HG03469 (cell line): ENCODE measurements at regions not wholly inside any gene's neighbourhood (a gene's known extent, or its start where the extent isn't known, plus 50 kb on each side); places are given as distances from the start of the nearest gene placed in this dataset.

ENCODE experiments used
- ATAC-seq: cut with Tn5 transposase; IDR thresholded peaks from one replicate; pipeline ENCODE4 v1.9.1; 2021; ENCODE audit warnings: mild to moderate bottlenecking, moderate library complexity, moderate number of reproducible peaks; ENCODE audit not compliant: unreplicated experiment

DNA sequence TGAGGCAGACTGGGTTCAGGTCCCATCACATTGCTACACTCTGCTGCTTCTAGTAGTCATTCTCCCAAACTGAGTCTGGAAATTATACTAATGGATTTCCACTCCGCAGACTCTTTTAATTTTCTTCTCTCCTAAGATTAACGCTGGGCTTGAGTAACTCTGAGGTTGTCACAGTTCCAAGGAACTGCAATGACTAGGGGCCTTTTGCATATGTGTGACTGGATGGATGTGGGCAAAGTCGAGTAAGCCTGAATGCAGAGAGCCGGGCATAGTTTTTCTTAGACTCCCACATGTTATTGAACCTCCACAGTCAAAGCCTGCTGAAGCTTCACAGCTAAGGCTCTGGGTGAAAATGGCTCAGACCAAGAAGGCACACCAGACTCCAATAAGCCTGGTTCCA lies 160.9 kb upstream of the PROX1 start:
- no peak for ATAC-seq

DNA sequence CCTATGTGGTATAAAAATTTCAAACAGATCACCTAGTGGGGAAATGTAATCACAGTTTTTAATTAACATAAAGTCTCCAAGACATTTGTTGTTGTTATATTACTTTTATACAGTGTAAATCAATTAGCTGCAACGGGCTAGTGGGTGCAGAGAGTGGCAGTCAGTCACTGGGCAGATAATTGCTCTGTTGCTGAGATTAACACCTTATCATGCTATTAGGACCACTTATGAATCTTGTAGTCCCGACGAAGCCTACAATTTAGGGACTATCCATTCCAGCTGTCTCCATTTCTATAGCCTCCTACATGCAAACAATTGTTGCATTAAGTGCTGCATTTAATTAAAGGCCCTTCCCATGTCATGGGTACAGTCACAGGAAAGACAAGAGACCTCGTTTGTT lies 158.9 kb upstream of the PROX1 start:
- ATAC-seq, result no peak

DNA sequence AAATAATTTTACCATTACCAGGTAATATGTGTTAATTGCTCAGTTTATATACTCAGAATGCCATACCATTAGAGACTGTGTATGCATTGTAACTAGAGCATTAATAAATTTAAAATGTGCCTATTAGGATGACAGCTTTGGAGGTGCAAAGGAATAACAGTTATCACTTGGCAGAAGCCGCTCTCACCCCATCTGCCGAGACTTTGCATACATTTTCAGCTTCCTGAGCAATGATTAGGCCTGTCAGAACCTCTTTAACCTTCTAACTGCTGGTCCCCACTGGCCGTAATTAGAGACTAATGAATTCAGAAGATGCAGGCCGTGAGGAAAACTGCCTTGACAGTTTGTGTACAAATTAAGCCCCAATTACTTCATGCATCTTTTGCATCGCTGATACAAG lies 158.0 kb upstream of the PROX1 start:
- ATAC-seq, result no peak

DNA sequence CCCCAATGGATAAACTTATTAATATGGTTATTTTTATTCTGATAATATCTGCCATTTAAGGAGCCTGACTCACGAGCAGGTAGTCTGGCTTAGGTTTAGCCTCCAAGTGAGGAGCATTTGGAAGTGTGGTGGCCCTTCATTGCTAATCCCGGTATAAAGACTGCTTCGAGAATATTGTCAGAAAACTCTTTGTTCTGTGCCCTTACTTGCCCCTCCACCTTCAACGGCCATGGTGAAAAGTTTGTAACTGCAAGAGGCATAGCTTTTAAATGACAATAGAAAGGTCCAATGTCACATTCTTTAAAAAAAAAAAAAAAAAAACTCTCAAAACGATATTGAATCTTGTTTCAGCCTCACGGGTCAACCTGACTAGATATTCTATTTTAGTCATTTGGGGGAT lies 157.4 kb upstream of the PROX1 start:
- no peak for ATAC-seq

DNA sequence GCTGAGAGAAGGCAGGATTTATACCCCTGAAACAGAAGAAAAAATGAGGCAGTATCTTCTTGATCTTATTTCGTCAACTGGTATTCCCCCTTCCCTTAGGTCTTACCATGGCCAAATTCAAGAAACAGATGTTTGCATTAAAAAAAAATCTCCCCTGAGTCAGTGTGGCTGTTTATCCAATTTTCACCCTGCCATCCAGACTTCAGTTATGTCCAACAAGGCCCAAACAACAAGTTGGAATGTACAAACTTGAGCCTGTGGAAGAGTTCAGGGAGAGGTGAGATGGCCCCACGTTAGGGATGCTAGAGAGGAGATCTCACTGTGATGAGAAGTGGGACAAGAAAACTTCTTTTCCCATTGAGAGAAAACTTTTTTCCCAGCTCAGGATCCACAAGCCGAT lies 147.2 kb upstream of the PROX1 start:
- no peak for ATAC-seq

DNA sequence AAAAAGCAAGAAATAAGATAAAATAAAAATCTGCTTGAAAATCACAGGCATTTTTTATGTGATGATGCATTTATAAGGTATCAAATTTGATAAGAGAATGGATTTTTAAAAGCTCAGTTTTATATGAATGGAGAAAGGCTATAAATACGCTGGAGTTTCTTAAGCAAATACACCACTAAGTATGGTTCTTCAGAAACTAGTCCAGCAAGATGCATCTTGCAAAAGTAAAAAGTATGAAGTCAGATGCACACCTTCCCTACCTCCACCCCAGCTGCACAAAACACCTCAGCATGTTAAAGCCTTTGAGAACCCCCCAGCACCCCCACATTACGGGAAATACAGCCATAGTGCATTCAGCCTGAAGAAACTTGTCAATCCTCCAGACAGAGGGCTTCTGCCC lies 143.1 kb upstream of the PROX1 start:
- no peak for ATAC-seq

DNA sequence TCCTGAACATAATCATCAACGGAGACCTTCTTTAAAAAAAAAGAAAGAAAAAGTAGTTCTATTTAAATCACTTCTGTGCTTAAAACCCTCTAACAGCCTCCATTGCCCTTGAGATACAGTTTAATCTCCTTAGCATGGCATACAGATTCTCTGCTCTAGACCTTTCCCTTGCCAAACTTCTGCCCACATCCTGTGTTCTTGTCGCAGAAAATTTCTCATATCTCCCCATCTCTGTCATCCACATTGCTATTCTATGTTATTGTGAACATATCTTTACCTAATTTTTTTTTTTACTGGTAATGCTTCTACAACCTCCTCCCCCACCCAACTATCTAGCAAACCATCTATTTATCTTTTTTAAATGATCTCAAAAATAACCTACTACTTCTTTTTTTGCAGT lies 135.7 kb upstream of the PROX1 start:
- no peak for ATAC-seq

DNA sequence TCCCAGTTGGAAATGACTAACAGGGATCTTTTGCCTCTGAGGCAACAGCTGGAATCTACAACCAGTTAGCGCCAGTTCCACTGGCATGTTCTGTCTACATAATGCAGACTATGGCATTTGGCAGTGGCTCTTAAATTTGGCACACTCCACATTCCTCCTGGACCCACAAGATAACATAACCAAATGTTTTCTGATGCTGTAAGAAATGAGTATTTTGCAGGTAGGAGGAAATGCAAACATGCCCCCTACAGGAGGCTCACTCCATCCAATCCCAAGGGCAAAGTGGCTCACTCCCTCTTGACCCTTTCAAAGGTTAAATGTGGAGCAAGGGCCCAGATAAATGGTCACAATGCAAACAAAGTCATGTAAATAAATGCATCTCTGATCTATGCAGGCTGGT lies 129.2 kb upstream of the PROX1 start:
- ATAC-seq, result no peak

DNA sequence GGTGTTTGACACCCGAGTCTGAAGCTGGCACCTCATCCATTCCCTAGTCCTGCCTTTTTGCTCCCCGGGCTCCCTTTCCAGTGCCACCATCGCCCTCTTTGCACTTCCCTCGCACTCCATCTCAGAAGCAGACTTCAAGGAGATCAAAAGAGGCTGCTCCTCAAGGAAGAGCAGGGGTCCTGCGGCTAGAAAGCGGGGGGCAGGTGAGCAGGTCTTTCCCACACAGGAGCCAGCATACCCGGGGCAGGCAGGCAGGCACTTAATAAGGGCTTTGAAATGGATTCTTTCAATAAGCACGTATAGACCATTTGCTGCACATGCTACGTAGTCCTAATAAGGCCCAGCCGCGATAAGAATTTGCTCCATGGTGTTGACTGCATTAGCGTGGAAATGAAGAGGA lies 125.9 kb upstream of the PROX1 start:
- no peak for ATAC-seq

DNA sequence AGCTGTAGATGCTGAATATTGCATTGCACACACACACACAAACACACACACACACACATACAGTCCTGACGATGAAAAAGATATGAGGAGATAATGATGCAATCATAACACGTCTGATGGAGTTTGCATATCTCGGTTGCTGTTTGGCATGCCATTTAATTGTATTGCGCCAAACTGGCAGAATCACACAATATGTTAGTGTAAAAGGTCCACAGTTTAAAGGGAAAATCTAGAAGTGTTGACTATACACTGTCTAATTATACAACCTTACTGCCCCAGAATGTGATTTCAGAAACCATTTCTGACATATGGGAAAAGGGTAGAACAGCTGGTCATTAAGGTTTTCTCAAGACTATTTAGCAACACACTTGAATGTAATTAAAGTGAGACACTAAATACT lies 123.7 kb upstream of the PROX1 start:
- no peak for ATAC-seq

DNA sequence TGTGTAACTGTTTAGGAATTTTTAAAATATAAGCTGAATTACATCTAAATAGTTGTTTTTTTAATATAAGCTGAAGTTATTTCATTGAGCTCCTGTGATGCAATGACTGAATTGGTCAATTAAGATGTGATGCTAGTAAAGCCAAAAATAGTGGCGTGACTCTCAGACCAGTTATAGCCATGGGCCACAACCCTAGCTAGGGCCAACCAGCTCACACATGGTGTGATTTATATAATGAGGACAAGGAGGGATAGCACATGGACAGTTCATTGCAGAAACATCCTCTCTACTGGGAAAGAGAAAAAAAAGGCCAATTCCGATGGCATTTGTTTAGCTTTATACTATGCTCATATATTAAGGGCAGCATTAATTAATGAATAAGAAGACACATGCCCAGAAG lies 119.3 kb upstream of the PROX1 start:
- no peak for ATAC-seq

DNA sequence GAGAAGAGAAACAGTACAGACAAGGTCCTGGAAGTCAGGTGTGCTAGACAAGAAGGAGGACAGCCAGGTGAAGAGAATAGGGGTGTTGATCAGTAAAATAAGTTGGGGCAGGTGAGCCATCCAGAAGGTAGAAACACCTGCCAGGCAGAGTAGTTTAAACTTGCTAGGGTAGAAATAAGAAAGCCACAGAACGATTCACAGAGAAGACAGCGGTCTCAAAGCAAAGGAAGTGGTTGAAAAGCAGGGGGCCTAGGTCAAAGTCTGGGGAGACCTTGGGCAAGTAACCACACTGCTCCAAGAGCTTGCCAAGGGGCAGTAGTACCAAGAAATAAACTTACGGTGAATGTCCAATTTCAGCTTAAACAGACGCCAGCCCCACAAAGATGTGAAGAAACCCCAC lies 116.6 kb upstream of the PROX1 start:
- no peak for ATAC-seq

DNA sequence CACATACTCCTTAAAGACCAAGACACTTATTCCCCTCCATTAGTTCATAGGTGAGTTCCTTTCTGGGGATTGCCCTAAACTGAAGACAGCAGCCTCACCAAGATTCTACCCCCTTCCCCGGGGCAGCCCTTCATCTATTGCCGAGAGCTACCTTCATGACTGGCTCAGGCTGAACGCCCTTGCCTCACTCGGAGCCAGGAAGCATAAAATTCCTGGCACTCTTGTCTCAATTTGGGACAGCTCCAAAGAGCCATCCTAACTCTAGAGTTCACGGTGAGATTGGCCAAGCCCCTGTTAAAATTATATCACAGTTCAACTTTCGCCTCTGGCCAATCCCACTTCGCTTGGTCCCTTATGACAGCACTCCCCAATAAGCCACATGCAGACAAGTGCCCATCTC lies 113.0 kb upstream of the PROX1 start:
- ATAC-seq, result no peak

DNA sequence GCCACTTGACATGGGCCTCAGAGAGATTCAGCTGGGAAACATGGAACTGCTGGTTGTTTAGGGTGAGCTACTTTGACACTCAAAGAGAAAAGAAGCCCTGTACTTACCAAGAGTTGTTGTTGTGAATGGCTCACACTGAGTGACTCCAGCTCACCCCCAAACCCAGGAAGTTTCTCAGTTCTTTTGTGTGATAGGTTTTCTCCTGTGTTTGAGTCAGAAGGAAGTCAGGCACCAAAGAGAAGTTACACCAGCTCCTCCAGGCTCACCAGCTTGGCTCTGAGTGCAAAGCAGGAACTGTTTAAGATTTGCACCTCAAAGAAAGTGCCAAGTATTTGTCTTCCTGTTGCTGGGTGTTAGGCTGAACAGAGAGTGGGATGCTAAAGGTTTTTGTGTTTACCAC lies 111.2 kb upstream of the PROX1 start:
- ATAC-seq, result no peak

DNA sequence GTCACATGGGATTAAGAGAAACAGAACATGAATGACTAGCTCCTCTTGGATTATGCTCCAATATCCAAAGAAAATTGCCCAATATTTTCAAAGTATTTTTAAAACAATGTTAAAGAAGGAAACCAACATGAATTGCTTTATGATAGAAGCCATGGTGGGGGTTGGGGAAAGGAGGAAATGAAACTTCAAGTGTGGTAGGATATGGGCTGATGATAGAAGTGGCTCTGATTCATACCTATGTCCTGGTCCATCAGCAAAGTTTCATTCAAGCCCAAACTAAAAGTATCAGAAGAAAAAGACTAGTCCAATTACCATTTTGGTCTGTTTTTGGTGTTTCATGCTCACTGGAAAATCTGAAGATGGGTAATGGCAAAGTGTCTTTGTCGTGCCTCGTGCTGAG lies 104.2 kb upstream of the PROX1 start:
- ATAC-seq, result no peak

DNA sequence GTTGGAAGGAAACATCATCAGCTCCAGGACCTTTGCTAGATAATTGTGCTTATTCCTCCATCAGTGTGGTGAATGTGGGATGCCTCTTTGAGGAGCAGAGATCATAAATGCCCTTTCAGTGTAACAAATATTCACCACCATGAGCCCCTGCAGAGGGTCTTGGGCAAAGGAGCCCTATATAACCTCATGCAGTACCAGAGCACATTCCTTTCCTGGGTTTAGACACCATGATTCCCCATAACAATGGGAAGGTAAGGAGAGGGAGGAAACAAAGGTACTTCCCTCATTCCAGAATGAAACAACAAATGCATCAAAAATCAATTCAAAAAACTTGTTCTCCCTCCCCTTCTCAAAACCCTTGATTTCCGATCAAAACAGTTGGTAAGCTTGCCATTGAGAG lies 103.4 kb upstream of the PROX1 start:
- no peak for ATAC-seq

DNA sequence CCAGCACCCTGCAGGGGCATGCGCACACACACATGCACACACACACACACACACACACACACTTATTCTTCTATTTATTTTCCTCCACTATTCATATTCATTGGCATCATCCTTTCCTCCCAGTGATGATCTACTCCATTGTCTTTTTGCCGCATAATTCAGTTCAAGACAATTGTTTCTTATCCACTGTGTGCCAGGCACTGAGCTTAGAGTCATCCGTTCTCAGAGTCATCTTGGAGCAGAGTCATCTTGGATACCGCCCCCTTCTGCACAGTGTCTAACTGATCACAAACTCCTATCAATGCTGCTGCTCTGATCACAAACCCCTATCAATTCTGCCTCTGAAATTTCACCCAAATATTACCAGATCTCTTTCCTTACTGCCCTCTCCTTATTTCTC lies 102.8 kb upstream of the PROX1 start:
- ATAC-seq, result no peak

DNA sequence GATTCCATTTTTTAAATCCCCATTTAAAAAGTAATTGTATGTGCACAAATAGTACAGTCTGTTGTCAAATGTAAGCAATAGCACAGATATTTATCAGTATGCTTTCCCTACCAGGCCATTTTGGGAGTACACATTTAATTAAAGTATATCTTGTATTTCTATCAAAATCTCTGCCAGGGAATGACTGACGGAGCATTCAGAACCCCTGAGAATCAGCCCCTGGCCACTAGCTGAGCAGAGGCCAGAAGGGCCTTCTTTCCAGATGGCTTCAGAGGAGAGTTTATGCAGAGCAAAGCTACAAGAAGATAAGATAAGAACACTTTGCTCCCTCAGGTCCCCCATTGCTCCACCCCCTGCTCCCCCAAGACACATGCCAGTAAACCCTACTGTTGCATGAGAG lies 99.9 kb upstream of the PROX1 start:
- ATAC-seq, result no peak

DNA sequence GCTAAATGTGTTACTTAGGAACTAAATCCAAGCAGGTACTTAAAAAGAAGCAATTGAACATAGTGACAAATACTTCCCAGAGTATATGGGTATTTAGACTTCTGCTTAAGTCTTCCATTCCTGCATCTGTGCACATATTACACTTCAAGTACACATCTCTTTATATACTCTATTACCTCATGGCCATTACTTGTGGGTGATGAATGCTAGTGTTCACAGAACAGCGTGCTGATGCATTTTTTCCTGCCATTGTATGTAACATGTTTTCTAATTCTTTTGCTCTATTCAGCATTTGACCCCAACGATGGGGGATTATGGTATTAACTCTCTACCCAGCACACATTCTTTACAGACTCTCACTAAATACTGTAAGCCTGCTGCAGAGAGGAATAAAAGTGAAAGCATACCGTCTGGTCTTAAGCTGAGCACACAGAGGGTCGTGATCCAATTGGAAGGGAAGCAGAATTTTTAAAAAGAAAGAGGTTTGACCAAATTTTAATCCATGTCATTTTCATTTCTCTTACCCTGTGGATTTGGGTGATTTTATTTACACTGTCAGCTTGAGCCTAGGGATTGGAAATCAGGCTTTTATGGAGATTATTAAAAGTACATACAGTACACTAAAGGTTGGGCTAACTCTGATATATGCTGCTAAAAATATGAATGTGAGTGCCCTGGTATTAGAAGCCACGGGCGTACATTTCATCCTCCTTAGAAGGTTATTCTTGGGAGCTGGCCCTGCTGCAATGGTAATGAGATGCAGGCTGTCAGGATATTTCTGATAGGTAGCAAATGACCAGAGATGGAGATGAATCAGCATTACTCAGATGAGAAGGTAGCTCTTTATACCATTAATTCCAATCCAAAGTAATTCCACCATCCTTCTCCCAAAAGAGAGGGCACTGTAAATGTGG lies 95.5 kb upstream of the PROX1 start:
- no peak for ATAC-seq

DNA sequence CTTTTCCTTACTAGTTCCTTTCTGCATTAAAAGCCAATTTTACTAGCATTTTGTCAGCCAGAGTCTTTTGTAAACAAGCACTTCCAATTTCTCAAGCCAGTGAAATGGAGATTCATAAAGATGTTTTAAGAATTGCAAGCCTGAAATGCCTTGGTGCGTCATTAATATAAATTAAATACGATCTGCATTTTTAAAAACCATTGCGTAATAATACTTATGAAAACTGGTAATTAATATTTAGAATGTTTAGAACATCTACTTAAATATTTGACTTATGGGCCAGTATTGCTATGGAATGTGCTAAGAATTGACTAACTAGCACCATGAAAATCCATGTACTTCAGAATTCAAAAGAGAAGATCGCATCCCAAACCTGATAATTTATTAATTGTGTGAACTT lies 89.1 kb upstream of the PROX1 start:
- no peak for ATAC-seq

DNA sequence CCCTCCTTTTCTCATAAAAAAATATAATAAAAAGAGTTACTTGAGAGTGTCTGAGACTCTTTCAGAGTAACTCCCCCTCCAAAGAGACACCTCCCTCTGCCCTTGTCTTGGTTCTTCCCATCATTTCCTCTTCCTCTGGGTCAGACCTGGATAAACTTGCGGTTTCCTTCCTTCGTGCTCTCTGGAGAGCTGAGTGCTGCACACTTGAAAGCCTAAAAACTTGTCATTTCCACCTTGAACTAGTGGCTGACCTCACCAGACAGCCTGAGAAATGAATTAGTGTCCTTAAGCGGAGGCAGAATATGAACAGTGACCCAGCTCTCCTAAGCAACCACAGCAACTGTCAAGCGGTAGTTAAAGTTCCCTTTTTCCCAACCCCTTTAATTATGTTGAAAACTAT lies 88.4 kb upstream of the PROX1 start:
- ATAC-seq, result no peak

DNA sequence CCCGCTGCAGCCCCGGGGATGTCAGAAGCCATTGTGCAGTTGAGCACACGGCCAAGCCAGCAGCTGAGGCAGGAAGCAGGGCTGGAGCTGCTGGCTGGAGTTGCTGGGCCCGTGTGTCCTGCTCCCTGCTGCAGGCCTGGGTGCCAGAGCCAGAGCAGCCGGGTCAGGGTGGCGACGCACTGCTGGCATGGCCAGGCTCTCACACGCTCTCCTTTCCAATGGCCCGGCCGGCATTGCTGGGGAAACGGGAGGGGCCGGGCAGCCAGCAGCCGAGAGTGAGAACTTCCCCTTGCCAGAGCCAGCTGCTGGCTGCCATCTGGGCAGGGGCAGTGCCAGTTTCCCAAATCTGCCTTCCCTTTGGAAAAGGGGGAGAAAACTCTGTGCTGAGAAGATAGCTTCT lies 82.4 kb upstream of the PROX1 start:
- no peak for ATAC-seq

DNA sequence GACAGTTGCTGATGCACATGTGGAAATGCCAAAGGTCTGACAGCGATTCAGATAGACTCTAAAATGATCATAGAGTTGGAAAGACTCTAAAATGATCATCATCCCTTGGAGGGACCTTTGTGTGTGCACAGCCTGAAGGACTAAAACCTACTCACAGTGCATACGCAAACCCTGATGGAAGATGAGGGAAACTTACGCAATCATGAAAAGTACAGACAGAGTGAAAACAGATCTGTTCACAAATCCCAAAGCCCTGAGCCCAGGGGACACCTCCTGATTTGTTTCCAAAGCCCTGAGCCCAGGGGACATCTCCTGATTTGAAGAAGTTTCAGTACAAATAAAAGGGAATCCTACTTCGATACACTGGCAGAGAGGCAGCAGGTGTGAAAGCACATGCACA lies 79.3 kb upstream of the PROX1 start:
- no peak for ATAC-seq
